Panc1 (cell line): ENCODE measurements at regions not wholly inside any gene's neighbourhood (a gene's known extent, or its start where the extent isn't known, plus 50 kb on each side); places are given as distances from the start of the nearest gene placed in this dataset.

Experiments used
- ATAC-seq: fragments of 200-7000 bp; cut with Tn5 transposase; 2 replicates; pipeline ENCODE4 v1.9.1; 2020; ENCODE audit warnings: mild to moderate bottlenecking, moderate library complexity
- BruUV-seq: library from RNA; stranded (reverse); fragments of 400-500 nt; replicated peaks from 2 replicates; lab custom pipeline; 2021; lab: Mats Ljungman, UMichigan
- CTCF ChIA-PET: fragments of 300-600 bp; sonication (Branson Sonifier 250); formaldehyde crosslinking; loops from one replicate; lab custom pipeline; 2022; ENCODE audit warnings: antibody characterized with exemption; lab: Charles Lee
- POLR2A ChIA-PET: fragments of 300-600 bp; sonication (Branson Sonifier 250); formaldehyde crosslinking; loops from one replicate; lab custom pipeline; 2022; ENCODE audit warnings: antibody characterized with exemption; lab: Charles Lee
- DNase-seq: peaks from one replicate; pipeline ENCODE4 v3.0.0-alpha.2; 2010; ENCODE audit warnings: low read depth, low spot score
- H3K27ac ChIP-seq: 2 replicates; pipeline ENCODE4 v1.5.1; 2011; ENCODE audit warnings: mild to moderate bottlenecking, low read length, inconsistent platforms
- H3K27me3 ChIP-seq: fragments of 200-500 bp; sonication (Bioruptor generic); 2 replicates; pipeline ENCODE4 v1.6.0; 2014; ENCODE audit warnings: low read length, inconsistent platforms; ENCODE audit not compliant: control insufficient read depth, insufficient read depth
- H3K36me3 ChIP-seq: fragments of 200-500 bp; sonication (Bioruptor generic); 2 replicates; pipeline ENCODE4 v1.5.1; 2014; ENCODE audit warnings: inconsistent platforms, mild to moderate bottlenecking, low read length, moderate library complexity; ENCODE audit not compliant: control insufficient read depth, insufficient read depth
- H3K4me1 ChIP-seq: 2 replicates; pipeline ENCODE4 v1.5.1; 2011; ENCODE audit warnings: inconsistent platforms, mild to moderate bottlenecking, low read length, moderate library complexity; ENCODE audit not compliant: control insufficient read depth, insufficient read depth
- H3K4me3 ChIP-seq, 2 experiments: 2 replicates each; pipeline ENCODE4 v1.5.1; 2011 to 2012; ENCODE audit warnings: low read depth in 2 of 2, low read length in 2 of 2, mild to moderate bottlenecking in 2 of 2, inconsistent platforms in 1 of 2, moderate library complexity in 1 of 2
- H3K9me3 ChIP-seq: fragments of 200-500 bp; sonication (Bioruptor generic); 2 replicates; pipeline ENCODE4 v1.5.1; 2014; ENCODE audit warnings: low read depth, mild to moderate bottlenecking, inconsistent platforms, low read length, moderate library complexity; ENCODE audit not compliant: control insufficient read depth, insufficient read depth
- POLR2AphosphoS5 ChIP-seq: IDR thresholded peaks from 2 replicates; pipeline ENCODE4 v1.6.1; 2012; ENCODE audit warnings: mild to moderate bottlenecking, low read depth, low read length, moderate library complexity
- SIN3A ChIP-seq: IDR thresholded peaks from 2 replicates; pipeline ENCODE4 v1.6.1; 2012; ENCODE audit warnings: low read depth, mild to moderate bottlenecking, low read length, moderate library complexity, borderline replicate concordance; ENCODE audit not compliant: insufficient read depth
- TCF7L2 ChIP-seq: IDR thresholded peaks from 2 replicates; pipeline ENCODE4 v1.6.1; 2011; ENCODE audit warnings: mild to moderate bottlenecking, low read depth, low read length, inconsistent platforms
- in situ Hi-C: cut with HindIII; loops from 2 replicates; pipeline ENCODE4 v1.10.0; 2016; ENCODE audit warnings: low sequenced_read_pairs, low pct_unique_long_range_greater_than_20kb
- intact Hi-C: fragments of 100-400 bp; cut with micrococcal nuclease; formaldehyde crosslinking; loops from one replicate; pipeline ENCODE4 v1.10.0; 2022; ENCODE audit not compliant: unreplicated experiment
- TF ChIP-seq, protein P1 (sequence below): fragments of 450-650 bp; IDR thresholded peaks from 2 replicates; pipeline ENCODE4 v1.5.1; 2017; ENCODE audit warnings: mild to moderate bottlenecking
- TF ChIP-seq, protein P2 (sequence below), 2 experiments: IDR thresholded peaks; 2 replicates each; pipeline ENCODE4 v1.6.1; 2011 to 2012; ENCODE audit warnings: low read depth in 2 of 2, control low read depth in 1 of 2, low read length in 1 of 2, mild to moderate bottlenecking in 1 of 2, moderate library complexity in 1 of 2; ENCODE audit not compliant: insufficient read depth in 1 of 2

DNA sequence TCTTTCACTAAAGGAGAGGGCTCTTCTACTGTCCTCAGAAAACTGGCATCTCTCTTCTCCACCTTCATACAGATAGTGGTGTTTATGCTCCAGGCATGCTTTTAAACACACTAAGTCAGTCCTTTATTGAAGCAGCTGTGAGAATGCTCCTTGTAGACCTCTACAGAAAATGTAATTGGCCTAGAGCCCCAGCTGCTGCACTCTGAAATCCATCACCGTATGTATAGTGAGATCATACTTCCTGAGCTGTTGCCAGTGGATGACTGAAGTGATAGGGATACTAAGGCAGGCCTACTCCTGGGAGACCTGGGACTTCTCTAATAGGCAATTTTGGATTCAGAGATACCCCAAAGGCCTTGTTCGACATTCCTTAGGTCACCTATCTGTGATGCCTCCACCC is 535.4 kb downstream of the RPS29 start:
- intact Hi-C loops = no loop called here
- Histone ChIP-seq H3K4me1 (no peaks in the 10 kb centered on the region), H3K9me3 (no peaks in the 10 kb centered on the region), H3K36me3 (no peaks in the 10 kb centered on the region), H3K4me3 (no peak overlapping the region), H3K27me3 (no peaks in the 10 kb centered on the region), H3K27ac (no peak overlapping the region)
- BruUV-seq = no TSS peak
- in situ Hi-C loops = no loop called here
- TF ChIP-seq TCF7L2 (no peak), POLR2AphosphoS5 (no peak), SIN3A (no peak)
- TF ChIP-seq, protein P1, sequence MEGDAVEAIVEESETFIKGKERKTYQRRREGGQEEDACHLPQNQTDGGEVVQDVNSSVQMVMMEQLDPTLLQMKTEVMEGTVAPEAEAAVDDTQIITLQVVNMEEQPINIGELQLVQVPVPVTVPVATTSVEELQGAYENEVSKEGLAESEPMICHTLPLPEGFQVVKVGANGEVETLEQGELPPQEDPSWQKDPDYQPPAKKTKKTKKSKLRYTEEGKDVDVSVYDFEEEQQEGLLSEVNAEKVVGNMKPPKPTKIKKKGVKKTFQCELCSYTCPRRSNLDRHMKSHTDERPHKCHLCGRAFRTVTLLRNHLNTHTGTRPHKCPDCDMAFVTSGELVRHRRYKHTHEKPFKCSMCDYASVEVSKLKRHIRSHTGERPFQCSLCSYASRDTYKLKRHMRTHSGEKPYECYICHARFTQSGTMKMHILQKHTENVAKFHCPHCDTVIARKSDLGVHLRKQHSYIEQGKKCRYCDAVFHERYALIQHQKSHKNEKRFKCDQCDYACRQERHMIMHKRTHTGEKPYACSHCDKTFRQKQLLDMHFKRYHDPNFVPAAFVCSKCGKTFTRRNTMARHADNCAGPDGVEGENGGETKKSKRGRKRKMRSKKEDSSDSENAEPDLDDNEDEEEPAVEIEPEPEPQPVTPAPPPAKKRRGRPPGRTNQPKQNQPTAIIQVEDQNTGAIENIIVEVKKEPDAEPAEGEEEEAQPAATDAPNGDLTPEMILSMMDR = no peak
- TF ChIP-seq, protein P2, sequence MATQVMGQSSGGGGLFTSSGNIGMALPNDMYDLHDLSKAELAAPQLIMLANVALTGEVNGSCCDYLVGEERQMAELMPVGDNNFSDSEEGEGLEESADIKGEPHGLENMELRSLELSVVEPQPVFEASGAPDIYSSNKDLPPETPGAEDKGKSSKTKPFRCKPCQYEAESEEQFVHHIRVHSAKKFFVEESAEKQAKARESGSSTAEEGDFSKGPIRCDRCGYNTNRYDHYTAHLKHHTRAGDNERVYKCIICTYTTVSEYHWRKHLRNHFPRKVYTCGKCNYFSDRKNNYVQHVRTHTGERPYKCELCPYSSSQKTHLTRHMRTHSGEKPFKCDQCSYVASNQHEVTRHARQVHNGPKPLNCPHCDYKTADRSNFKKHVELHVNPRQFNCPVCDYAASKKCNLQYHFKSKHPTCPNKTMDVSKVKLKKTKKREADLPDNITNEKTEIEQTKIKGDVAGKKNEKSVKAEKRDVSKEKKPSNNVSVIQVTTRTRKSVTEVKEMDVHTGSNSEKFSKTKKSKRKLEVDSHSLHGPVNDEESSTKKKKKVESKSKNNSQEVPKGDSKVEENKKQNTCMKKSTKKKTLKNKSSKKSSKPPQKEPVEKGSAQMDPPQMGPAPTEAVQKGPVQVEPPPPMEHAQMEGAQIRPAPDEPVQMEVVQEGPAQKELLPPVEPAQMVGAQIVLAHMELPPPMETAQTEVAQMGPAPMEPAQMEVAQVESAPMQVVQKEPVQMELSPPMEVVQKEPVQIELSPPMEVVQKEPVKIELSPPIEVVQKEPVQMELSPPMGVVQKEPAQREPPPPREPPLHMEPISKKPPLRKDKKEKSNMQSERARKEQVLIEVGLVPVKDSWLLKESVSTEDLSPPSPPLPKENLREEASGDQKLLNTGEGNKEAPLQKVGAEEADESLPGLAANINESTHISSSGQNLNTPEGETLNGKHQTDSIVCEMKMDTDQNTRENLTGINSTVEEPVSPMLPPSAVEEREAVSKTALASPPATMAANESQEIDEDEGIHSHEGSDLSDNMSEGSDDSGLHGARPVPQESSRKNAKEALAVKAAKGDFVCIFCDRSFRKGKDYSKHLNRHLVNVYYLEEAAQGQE (IDR thresholded peaks at IDR 0.05; ENCODE audit: insufficient read depth in 1 of 2, low read depth in 2 of 2, low read length in 1 of 2) = no peak
- no peak for ATAC-seq
- ChIA-PET CTCF (no interaction called here), POLR2A (no interaction called here)
- DNase-seq = no peak

DNA sequence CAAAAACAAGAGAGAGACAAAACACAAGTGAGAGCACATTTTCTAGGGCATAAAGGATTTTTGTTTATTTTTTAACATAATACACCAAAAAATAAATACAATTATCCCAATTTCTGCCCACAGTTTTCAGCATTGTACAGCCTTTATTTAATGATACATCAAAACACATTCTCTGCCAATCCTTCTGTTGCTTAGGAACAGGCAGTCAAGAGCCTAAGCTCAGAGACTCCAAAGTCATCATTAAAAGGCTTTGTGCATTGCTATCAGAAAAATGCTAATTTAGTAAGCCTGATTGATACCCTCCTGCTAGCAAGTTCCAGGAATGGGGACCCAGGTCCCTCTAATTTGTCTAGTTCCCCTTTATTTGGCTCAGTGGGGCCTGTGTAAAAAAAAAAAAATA is 536.5 kb downstream of the RPS29 start:
- Histone ChIP-seq H3K4me1 (no peaks in the 10 kb centered on the region), H3K4me3 (no peak overlapping the region), H3K27me3 (no peaks in the 10 kb centered on the region), H3K27ac (no peak overlapping the region), H3K9me3 (no peaks in the 10 kb centered on the region), H3K36me3 (no peaks in the 10 kb centered on the region)
- TF ChIP-seq SIN3A = no peak
- TF ChIP-seq, protein P2 (IDR thresholded peaks at IDR 0.05; ENCODE audit: insufficient read depth in 1 of 2, low read depth in 2 of 2, low read length in 1 of 2) = no peak
- TF ChIP-seq POLR2AphosphoS5 = no peak
- TF ChIP-seq, protein P1 = no peak
- no peak for TF ChIP-seq TCF7L2
- CTCF ChIA-PET = no interaction called here
- ATAC-seq (no peak), DNase-seq (no peak)
- BruUV-seq = no TSS peak
- POLR2A ChIA-PET = no interaction called here
- intact Hi-C loops (no loop called here), in situ Hi-C loops (no loop called here)
